SK-N-SH treated with all-trans-retinoic acid at 6 μM for 48 hours (cell line): ENCODE measurements at regions not wholly inside any gene's neighbourhood (a gene's known extent, or its start where the extent isn't known, plus 50 kb on each side); places are given as distances from the start of the nearest gene placed in this dataset.

ENCODE experiments used
- ARNTL ChIP-seq: fragments of 450-650 bp; formaldehyde crosslinking; IDR thresholded peaks from 2 replicates; pipeline ENCODE4 v1.5.0; 2020; ENCODE audit warnings: low read depth, mild to moderate bottlenecking, moderate library complexity, borderline replicate concordance
- CSDC2 ChIP-seq: fragments of 250-450 bp; sonication (Bioruptor Pico); IDR thresholded peaks from 2 replicates; pipeline ENCODE4 v1.5.0; 2020; ENCODE audit warnings: mild to moderate bottlenecking, moderate library complexity
- GLIS3 ChIP-seq: fragments of 250-450 bp; sonication (Bioruptor Pico); IDR thresholded peaks from 2 replicates; pipeline ENCODE4 v1.5.0; 2020; ENCODE audit warnings: mild to moderate bottlenecking, moderate library complexity
- ISL1 ChIP-seq: fragments of 250-450 bp; sonication (Bioruptor Pico); IDR thresholded peaks from 2 replicates; pipeline ENCODE4 v2.1.2; 2022; ENCODE audit warnings: mild to moderate bottlenecking, moderate library complexity
- PPARA ChIP-seq: fragments of 250-450 bp; sonication (Bioruptor Pico); IDR thresholded peaks from 2 replicates; pipeline ENCODE4 v1.5.0; 2020; ENCODE audit warnings: mild to moderate bottlenecking, borderline replicate concordance
- RARB ChIP-seq: fragments of 250-450 bp; sonication (Bioruptor Pico); IDR thresholded peaks from 2 replicates; pipeline ENCODE4 v1.8.0; 2021; ENCODE audit warnings: mild to moderate bottlenecking, moderate library complexity
- TCF4 ChIP-seq: fragments of 250-450 bp; sonication (Bioruptor Pico); IDR thresholded peaks from 2 replicates; pipeline ENCODE4 v1.8.0; 2021; ENCODE audit warnings: mild to moderate bottlenecking, moderate library complexity, borderline replicate concordance
- TOX ChIP-seq: fragments of 250-450 bp; sonication (Bioruptor Pico); IDR thresholded peaks from 2 replicates; pipeline ENCODE4 v1.8.0; 2021; ENCODE audit warnings: mild to moderate bottlenecking, moderate library complexity, borderline replicate concordance
- ZFP3 ChIP-seq: fragments of 250-450 bp; sonication (Bioruptor Pico); IDR thresholded peaks from 2 replicates; pipeline ENCODE4 v1.5.0; 2020; ENCODE audit warnings: mild to moderate bottlenecking, moderate library complexity
- ZFP30 ChIP-seq: fragments of 450-650 bp; formaldehyde crosslinking; IDR thresholded peaks from 2 replicates; pipeline ENCODE4 v1.5.0; 2022; ENCODE audit warnings: mild to moderate bottlenecking, moderate library complexity
- TF ChIP-seq, protein P1 (sequence below): fragments of 250-450 bp; sonication (Bioruptor Pico); IDR thresholded peaks from 2 replicates; pipeline ENCODE4 v1.5.1; 2020; ENCODE audit warnings: low read depth, mild to moderate bottlenecking, moderate library complexity
- TF ChIP-seq, protein P2 (sequence below): fragments of 250-450 bp; sonication (Bioruptor Pico); IDR thresholded peaks from 2 replicates; pipeline ENCODE4 v1.8.0; 2021; ENCODE audit warnings: low read depth, mild to moderate bottlenecking, moderate library complexity, borderline replicate concordance
- TF ChIP-seq, protein P3 (sequence below): fragments of 250-450 bp; sonication (Bioruptor Pico); IDR thresholded peaks from 2 replicates; pipeline ENCODE4 v1.8.0; 2020; ENCODE audit warnings: mild to moderate bottlenecking, moderate library complexity, borderline replicate concordance

DNA sequence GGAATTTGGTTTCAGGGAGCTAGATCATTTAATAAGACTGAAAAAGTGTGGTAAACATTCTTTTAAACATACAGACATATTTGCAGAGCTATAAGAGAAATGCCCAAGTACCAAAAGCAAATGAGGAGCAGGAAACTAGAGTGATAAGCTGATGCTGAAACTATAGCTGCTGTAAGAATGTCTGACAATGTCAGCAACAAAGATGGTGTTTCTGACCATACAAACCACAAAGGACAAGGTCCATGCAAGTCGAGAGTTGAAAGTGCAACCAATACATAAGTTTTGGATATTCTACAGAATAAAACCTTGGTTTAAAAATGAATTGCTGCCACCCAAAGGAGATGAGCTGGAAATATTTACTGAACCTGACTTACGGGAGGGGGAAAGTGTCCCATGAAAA lies 610.2 kb downstream of the TBL1XR1 start:
- no peak for TF ChIP-seq ISL1
- TF ChIP-seq, protein P1, sequence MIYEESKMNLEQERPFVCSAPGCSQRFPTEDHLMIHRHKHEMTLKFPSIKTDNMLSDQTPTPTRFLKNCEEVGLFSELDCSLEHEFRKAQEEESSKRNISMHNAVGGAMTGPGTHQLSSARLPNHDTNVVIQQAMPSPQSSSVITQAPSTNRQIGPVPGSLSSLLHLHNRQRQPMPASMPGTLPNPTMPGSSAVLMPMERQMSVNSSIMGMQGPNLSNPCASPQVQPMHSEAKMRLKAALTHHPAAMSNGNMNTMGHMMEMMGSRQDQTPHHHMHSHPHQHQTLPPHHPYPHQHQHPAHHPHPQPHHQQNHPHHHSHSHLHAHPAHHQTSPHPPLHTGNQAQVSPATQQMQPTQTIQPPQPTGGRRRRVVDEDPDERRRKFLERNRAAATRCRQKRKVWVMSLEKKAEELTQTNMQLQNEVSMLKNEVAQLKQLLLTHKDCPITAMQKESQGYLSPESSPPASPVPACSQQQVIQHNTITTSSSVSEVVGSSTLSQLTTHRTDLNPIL (CRISPR knock-in tag), result no peak
- TF ChIP-seq, protein P2, sequence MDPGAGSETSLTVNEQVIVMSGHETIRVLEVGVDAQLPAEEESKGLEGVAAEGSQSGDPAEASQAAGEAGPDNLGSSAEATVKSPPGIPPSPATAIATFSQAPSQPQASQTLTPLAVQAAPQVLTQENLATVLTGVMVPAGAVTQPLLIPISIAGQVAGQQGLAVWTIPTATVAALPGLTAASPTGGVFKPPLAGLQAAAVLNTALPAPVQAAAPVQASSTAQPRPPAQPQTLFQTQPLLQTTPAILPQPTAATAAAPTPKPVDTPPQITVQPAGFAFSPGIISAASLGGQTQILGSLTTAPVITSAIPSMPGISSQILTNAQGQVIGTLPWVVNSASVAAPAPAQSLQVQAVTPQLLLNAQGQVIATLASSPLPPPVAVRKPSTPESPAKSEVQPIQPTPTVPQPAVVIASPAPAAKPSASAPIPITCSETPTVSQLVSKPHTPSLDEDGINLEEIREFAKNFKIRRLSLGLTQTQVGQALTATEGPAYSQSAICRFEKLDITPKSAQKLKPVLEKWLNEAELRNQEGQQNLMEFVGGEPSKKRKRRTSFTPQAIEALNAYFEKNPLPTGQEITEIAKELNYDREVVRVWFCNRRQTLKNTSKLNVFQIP (CRISPR knock-in tag), result no peak
- TF ChIP-seq GLIS3 (CRISPR knock-in tag), result no peak
- TF ChIP-seq CSDC2 (CRISPR knock-in tag), result no peak
- no peak for TF ChIP-seq ZFP30
- TF ChIP-seq ARNTL (CRISPR knock-in tag), result no peak
- TF ChIP-seq PPARA (CRISPR knock-in tag), result no peak
- TF ChIP-seq, protein P3, sequence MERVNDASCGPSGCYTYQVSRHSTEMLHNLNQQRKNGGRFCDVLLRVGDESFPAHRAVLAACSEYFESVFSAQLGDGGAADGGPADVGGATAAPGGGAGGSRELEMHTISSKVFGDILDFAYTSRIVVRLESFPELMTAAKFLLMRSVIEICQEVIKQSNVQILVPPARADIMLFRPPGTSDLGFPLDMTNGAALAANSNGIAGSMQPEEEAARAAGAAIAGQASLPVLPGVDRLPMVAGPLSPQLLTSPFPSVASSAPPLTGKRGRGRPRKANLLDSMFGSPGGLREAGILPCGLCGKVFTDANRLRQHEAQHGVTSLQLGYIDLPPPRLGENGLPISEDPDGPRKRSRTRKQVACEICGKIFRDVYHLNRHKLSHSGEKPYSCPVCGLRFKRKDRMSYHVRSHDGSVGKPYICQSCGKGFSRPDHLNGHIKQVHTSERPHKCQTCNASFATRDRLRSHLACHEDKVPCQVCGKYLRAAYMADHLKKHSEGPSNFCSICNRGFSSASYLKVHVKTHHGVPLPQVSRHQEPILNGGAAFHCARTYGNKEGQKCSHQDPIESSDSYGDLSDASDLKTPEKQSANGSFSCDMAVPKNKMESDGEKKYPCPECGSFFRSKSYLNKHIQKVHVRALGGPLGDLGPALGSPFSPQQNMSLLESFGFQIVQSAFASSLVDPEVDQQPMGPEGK (CRISPR knock-in tag), result no peak
- TF ChIP-seq ZFP3 (CRISPR knock-in tag), result no peak
- TF ChIP-seq TCF4 (CRISPR knock-in tag), result no peak
- no peak for TF ChIP-seq TOX
- no peak for TF ChIP-seq RARB (CRISPR knock-in tag)
